ENCODE measurements at regions not wholly inside any gene's neighbourhood (a gene's known extent, or its start where the extent isn't known, plus 50 kb on each side); places are given as distances from the start of the nearest gene placed in this dataset.
"Not testable (repeated sequence)": the region's sequence is repeated elsewhere in the genome, so short reads cannot be mapped to it uniquely, and the experiment has no call there.

DNA sequence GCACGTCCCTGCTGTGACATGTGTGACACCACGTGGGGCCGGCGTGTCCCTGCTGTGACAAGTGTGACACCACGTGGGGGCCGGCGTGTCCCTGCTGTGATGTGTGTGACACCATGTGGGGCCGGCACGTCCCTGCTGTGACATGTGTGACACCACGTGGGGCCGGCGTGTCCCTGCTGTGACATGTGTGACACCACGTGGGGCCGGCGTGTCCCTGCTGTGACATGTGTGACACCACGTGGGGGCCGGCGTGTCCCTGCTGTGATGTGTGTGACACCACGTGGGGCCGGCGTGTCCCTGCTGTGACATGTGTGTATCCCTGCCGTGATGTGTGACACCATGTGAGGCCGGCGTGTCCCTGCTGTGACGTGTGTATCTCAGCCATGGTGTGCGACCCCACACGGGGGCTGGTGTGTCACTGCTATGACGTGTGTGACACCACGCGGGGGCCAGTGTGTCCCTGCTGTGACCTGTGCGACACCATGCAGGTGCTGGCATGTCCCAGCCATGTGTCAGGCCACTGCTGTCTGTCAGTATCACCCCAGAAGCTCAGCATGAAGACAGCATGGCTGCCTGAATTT lies 401.7 kb downstream of the SMOC2 start:
- DNase-seq, result not testable (repeated sequence)

DNA sequence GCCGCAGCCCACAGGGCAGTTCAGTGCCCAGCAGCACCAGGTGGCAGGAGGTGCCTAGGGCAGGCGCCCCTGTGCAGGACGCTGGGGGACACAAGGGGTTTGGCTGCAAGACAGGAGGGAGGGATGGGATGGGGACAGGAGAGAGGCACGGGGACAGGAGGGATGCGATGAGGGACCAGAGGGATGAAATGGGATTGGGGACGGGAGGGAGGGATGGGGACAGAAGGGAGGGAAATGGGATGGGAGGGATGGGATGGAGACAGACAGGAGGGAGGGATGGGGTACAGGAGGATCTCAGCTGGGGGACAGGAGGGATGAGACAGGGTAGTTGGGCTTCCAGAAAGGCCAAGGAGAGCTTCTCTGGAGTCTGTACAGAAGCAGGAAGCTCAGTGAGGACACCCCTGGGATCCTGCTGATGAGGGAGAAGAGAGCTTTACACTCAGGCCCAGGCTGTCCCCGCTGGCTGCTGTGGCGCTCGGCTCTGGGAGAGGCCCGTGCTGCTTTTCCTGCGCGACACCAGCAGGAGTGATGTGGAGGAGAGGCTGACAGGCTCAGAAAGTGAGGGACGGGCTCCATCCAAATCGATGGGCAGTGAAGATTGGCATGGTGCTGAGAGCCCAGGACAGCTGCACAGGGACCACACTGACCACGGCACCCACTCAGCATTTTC lies 400.8 kb downstream of the SMOC2 start:
- no peak for DNase-seq

DNA sequence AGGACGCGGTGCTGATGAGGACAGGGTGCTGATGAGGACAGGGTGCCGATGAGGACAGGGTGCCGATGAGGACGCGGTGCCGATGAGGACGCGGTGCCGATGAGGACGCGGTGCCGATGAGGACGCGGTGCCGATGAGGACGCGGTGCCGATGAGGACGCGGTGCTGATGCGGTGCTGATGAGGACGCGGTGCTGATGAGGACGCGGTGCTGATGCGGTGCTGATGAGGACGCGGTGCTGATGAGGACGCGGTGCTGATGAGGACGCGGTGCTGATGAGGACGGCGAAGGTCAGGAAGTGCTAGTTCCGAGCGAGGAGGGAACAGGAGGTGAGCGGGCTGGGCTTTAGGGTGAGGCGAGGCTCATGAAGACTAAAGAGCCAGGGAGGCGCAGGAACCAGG lies 399.9 kb downstream of the SMOC2 start:
- DNase-seq, result not testable (repeated sequence)

DNA sequence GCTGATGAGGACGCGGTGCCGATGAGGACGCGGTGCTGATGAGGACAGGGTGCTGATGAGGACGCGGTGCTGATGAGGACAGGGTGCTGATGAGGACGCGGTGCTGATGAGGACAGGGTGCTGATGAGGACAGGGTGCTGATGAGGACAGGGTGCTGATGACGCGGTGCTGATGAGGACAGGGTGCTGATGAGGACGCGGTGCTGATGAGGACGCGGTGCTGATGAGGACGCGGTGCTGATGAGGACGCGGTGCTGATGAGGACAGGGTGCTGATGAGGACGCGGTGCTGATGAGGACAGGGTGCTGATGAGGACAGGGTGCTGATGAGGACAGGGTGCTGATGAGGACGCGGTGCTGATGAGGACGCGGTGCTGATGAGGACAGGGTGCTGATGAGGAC lies 399.3 kb downstream of the SMOC2 start:
- DNase-seq, result not testable (repeated sequence)

DNA sequence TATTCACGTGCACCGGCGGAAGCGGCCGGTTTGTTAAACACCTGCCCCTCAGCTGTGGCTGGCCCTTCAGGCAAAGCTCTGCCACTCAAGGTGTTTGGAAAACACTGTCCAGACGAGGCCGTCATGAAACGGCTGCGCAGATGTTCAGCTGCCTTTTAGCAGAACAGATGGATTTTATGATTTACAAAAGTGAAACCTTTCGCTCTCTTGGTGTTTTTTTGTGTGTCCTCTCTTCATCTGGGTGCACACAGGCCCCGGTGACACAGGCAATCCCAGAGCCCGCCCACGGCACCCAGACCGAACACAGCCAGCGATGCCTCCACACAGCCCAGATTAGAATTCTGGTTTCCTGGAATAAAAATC lies 397.0 kb downstream of the SMOC2 start:
- DNase-seq, result no peak

DNA sequence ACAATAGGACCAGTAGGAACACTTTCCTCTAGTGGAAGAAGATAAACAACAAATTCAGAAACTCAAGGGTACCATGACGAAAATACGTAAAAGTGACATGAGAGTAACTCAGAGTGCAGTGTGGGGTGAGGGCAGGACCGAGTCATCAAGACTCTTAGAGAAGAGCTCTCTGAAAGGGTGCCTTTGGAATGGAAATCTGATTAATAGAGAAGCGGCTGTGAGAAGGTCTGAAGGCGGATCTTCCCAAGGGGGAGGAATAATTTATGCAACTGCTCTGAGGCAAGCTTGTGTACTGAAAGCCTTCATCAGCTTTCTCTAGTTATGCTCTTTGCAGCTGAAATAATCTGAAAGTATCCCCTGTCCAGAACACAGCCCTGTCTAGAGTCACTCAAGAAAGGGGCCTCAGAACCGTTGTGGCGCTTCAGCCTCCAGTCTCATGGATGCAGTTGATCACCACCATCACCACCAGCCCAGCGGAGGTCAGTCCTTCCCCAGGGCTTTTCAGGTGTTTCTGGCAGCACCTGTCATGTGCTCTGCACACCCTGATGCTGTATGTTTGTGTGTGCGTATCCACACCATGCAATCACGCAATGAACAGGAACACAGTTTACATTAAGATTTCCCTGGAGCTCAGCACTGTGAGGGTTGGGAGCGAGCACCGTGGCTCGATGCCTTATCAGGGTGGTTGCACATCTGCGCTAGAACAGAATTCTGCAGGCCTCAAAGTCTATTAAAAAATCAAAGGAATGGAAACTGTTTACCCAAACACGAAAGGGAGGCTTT lies 396.5 kb downstream of the SMOC2 start:
- DNase-seq, result no peak

DNA sequence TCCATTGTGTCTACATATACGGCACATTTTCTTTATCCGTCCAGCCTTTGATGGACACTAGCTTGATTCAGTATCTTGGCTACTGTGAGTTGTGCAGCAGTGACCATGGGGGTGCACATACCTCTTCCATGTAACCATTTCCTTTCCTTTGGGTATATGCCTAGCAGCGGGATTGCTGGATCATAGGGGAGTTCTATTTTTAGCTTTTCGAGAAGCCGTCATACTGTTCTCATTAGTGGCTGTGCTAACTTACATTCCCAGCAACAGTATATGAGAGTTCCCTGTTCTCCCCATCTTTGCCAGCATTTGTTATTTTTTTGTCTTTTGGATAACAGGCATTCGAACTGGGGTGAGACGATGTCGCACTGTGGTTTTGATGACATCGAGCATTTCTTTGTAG lies 395.0 kb downstream of the SMOC2 start:
- no peak for DNase-seq

DNA sequence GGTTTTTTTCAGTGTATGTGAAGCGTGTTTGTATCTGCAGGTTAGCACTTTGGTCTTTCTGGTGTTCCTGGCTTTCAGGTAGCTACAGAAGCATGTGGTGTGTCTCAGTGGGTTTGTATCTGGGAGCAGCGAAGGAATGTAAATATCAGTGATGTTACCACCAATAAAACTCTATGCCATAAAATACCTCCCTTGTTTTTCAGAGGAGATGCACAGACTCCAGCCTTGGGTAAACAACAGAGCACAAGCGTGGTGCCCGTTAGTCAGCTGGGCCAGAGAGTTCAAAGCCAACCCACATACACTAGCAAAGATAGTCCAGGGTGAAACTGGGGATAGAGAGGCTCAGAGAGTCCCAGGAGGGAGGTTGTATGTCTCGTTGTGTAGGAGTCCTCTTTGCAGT lies 393.8 kb downstream of the SMOC2 start:
- no peak for DNase-seq

DNA sequence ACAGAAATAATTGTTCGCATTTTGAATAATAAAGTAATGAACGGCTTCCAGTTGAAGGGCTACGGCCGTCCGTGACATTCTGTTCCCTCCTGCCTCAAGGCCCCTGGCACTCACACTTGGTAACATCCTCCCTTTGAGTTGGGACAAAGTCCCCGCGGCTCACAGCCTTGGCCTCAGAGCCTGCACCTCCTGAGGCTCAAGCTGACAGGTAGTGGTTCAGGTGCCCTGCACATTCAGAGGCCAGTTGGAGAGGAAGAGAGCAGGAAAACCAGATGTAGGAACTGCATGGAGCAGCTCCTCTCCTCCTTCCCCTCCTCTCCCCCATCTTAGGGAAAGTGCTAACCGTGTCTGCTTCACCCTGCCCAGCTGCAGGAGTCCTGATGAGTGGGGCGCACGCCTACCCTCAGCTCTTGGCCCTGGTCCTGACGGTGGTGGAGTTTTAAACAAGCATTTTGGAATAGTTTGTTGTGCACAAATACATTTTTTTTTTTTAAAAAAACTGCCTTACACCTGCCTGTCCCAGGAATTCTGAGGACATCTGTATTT lies 393.1 kb downstream of the SMOC2 start:
- no peak for DNase-seq

DNA sequence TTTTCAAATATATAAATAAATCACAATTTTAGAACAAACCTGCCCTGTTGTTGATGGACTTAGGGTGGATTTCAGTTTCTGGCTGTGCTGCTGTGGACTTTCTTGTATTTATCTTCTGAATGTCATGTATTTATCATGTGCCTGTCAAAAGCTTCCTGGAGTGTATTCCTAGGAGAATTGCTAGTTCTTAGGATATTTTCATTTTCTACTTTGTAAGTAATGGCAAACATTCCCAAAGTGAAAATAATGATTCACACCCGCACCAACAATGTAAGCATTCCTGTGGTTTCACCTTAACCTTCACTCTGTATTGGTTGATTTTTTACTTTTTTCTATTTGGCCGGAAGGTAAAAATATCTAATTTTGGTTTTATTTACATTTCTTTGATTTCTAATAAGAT lies 387.8 kb downstream of the SMOC2 start:
- no peak for DNase-seq

DNA sequence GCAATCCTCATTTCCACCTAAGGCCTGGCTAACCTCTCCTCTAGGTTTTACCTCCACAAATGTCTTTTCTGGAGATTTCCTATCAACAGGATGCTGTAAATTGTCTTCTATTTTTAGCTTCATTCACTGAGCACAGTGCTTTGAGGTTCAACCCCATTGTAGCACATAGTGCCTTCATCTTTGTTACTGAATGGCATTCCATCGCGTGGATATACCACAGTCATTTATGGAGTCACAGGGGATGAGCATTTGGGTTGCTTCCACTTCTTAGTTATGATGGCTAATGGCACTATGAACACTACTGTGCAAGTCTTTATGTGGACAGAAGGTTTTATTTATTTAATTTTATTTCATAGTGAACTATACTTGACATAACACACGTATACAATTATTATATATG lies 387.1 kb downstream of the SMOC2 start:
- no peak for DNase-seq

DNA sequence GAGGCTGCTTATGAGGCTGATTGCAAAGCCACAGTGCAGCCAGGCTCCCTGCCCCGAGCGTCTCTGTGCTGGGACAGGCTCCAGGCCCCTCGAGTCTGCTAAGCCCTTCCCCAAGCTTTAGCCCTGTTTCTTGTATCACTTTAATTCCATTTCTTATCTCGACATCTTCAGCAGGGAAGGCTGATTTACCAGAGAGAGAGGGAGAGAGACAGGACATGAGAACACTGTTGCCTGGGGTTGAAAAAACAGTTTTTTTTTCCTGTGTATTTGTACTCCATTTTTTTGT lies 386.5 kb downstream of the SMOC2 start:
- no peak for DNase-seq

DNA sequence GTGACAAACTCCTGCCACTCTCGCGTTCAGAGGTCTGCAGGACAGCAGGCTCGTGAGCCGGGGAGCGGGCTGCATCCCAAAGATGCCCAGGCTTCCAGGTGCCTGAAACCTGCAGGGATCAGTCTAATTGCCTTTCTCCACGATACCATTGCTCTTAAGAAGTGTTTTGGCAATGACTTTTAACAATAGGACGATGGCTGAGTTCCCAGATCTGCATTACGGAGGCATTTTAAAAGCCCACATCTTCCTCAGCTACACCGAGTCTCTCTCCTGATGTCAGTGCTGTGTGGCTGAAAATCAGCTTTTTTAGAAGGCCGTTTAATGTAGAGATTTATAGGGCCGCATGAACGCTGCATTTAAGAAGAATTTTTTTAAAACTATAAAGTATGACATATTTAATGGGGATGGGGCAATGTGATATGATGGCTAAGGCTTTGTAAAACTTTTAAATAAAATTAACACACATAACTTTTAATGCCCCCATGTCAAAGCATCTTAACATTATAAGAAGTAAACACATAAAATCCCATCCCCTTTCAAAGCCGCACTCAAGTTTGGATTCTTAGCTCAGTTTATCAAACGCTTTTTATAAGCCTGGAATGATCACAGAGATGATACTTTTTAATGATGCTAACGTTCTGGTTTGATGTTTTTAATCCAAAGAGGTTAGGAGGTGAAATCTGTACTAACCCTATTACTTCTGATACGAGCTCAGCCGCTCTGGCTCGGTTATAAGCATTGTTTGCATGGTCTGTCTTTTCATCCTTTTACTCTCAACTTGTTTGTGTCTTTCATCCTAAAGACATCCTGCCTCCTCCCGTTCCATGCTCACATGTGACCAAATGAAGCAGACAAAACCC lies 386.0 kb downstream of the SMOC2 start:
- DNase-seq, result no peak

DNA sequence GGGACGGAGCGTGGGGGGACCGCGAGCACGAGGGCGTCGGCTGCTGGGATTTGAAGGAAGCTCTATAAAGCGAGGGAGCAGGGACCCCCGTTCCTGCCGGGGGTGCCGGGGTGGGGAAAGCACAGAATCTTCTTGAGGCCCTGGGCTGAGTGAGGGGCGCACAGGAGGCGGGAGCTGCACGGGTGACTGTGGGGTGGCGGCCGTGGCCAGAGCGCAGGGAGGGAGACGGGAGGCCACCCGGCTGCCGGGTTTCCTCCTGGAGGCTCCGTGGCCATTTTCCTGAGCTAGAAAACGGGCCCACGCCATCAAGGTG lies 385.1 kb downstream of the SMOC2 start:
- no peak for DNase-seq

DNA sequence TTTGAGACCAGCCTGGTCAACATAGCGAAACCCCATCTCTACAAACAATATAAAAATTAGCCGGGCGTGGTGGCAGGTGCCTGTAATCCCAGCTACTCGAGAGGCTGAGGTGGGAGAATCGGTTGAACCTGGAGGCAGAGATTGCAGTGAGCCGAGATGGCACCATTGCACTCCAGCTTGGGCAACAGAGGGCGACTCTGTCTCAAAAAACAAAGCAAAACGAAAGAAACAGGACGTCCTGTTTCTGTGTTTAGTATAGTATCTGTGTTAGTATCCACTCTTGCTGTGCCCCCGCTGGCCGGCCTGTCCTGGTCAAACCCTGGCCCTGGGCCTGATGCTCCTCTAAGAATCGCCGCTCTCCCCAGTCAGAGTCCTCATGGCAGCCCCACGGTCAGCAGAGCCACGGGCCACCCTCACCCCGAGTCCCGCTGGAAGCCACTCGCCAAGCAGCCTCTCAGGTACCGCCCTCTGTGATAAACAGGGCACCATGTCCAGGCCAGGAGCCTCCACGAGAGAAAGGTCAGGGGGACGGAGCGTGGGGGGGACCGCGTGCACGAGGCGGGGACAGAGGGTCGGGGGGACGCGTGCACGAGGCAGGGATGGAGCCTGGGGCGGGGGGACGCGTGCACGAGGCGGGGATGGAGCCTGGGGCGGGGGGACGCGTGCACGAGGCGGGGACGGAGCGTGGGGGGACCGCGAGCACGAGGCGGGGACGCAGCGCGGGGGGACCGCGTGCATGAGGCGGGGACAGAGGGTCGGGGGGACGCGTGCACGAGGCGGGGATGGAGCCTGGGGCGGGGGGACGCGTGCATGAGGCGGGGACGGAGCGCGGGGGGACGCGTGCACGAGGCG lies 384.5 kb downstream of the SMOC2 start:
- DNase-seq, result no peak

DNA sequence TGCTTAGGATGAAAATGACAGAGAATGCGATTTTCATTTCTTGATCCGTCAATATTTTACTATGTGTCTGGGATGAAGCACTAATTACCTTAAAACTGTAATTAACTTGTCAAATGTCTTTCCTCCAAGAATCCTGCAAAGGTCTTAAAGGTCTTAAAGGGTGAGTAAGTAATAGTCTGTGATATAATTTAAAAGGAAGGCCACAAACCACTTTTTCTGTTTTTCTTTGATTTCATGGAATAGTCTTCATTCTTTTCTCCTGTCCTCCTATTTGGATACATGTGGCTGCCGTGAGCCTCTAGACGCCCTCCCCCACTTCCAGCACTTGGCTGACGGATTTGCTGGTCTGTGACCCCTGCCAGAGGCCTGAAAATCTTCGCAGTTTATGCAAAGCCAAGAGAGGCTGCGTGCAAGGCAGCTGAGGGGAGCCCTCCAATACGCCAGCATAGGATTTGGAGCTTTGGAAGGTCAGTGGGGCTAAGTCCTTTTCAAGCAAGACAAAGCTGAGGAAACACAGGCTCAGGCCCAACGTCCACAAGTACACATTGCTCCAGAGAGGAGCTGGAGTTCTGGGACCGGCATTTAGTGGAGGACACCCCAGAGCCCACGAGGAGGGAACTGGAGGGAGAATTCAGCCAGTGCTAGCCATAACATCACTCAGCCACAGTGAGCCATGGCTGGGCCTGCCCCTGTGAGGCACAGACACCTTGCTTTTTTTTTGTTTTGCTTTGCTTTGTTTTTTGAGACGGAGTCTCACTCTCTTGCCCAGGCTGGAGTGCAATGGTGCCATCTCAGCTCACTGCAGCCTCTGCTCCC lies 382.6 kb downstream of the SMOC2 start:
- no peak for DNase-seq

DNA sequence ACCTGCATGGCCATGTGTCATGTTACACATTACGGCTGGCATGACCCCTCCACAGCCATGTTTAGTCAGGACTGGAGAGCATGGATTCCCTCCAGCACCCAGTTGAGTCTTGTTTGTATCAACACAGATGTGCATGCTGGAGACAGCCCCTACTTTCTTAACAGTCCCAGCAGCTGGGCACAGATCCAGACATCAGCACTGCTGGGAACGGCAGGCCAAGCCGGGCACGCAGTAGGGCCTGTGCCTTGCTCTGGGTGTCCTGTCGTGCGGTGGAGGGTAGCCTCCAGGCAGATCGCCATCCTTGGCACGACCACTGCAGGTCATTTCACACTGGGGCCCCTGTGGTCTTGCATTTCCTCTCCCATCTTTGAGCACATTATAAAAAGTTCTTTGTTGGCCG lies 381.4 kb downstream of the SMOC2 start:
- DNase-seq, result no peak

DNA sequence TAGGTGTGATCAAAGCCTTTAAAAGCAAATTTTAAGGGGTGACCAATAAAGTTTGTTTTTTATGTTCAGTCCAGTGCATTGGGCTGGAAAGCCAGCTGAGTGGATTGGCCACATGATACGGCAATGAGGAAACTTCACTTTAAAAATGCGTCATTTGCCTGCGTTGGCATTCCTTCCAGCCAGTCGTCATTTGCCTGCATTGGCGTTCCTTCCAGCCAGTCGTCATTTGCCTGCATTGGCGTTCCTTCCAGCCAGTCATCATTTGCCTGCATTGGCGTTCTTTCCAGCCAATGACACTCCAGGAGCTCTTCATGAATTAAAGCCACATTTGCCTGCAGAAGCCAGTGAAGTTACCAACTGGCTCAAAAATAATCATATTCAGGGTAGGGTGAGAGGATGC lies 378.6 kb downstream of the SMOC2 start:
- no peak for DNase-seq

DNA sequence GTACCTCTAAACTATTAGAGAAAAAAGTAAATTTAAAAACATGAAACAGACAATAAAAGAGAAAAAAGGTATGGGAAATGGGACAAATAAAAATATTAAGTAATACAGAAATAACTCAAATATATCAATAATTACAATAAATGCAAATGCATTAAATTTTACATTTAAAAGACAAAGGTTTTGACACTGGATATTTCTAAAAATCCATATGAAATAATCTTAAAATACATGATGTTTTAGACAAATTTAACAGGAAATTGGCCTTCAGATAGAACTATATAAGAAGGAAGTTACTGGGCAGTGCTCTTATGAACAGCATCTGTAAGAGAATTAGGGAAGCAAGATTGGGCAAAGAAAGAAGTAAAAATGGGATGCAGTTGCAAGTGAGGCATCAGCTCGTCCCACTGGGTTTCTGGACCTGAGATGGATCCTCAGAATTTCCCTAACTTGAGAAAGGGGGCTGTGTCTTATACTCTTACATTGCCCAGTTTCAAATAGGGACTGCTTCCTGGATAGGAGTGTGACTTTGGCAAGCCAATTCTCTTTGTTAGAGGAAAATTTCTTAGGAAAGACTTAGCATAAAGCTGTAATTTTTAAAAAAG lies 376.7 kb downstream of the SMOC2 start:
- DNase-seq, result no peak

DNA sequence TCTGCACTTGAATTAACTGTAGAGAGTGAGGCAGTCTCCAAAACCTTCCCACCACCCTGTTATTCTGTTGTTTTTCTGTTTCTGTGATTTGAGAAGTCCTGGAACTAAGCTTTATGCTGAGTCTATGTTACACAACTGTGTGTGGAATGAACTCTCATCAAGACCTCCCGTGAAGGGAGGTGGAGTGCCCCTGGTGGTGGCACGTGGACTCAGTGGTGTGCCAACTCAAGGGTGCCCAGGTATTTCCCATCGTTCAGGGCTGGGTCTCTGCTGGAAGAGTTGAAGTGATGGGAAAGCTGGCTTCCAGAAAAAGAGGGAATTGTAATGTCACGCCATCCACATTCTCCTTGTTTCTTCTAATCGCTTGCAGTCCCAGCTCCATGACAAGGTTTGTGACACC lies 374.2 kb downstream of the SMOC2 start:
- DNase-seq, result no peak

DNA sequence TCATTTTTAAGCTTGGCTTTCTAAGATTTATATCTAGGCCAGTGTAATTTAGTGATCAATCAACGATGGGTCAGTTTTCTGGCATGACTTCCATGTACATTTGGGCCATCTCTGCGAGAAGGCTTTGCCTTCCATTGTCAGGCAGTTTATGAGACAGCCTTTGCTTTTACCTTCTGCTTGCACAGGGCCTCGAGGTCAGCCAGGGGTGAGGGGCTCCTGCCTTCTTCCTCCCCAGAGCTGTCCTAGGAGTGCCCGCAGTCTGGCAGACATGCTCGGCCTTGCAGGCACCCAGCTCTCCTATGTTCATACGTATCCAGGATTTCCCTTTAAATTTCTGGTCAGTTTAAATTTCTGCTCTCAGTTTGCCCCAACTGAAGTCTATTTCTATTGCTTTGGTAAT lies 367.2 kb downstream of the SMOC2 start:
- DNase-seq, result no peak
